GM23338 (cell line): ENCODE measurements at regions not wholly inside any gene's neighbourhood (a gene's known extent, or its start where the extent isn't known, plus 50 kb on each side); places are given as distances from the start of the nearest gene placed in this dataset.

Experiments used
- ATAC-seq: fragments of 200-7000 bp; cut with Tn5 transposase; 3 replicates; pipeline ENCODE4 v1.9.1; 2020
- DNase-seq: peaks from one replicate; pipeline ENCODE4 v3.0.0-alpha.2; 2015; ENCODE audit warnings: low spot score
- H2AFZ ChIP-seq: fragments of 200-600 bp; sonication (generic); 2 replicates; pipeline ENCODE4 v1.8.0; 2016; ENCODE audit warnings: antibody characterized with exemption, mild to moderate bottlenecking, moderate library complexity
- H3F3A ChIP-seq: fragments of 200-600 bp; sonication (generic); replicated peaks from 2 replicates; pipeline ENCODE4 v1.8.0; 2017; ENCODE audit warnings: antibody characterized with exemption, mixed run types, low read depth
- H3K27ac ChIP-seq: fragments of 200-600 bp; sonication (generic); 2 replicates; pipeline ENCODE4 v1.6.1; 2016; ENCODE audit warnings: low read depth
- H3K27me3 ChIP-seq: fragments of 200-600 bp; sonication (generic); 2 replicates; pipeline ENCODE4 v1.8.0; 2016; ENCODE audit warnings: mild to moderate bottlenecking, mixed run types, moderate library complexity; ENCODE audit not compliant: insufficient read depth
- H3K36me3 ChIP-seq: fragments of 200-600 bp; sonication (generic); 2 replicates; pipeline ENCODE4 v1.8.0; 2016; ENCODE audit warnings: mild to moderate bottlenecking; ENCODE audit not compliant: insufficient read depth
- H3K4me1 ChIP-seq: fragments of 200-600 bp; sonication (generic); 2 replicates; pipeline ENCODE4 v1.8.0; 2016; ENCODE audit warnings: mild to moderate bottlenecking, moderate library complexity; ENCODE audit not compliant: insufficient read depth
- H3K4me2 ChIP-seq: fragments of 200-600 bp; sonication (generic); 2 replicates; pipeline ENCODE4 v1.7.1; 2017; ENCODE audit warnings: mixed run types
- H3K4me3 ChIP-seq: fragments of 200-600 bp; sonication (generic); 2 replicates; pipeline ENCODE4 v1.6.1; 2016; ENCODE audit warnings: mixed run types
- H3K79me2 ChIP-seq: fragments of 200-600 bp; sonication (generic); replicated peaks from 2 replicates; pipeline ENCODE4 v1.8.0; 2017; ENCODE audit warnings: mild to moderate bottlenecking; ENCODE audit not compliant: insufficient read depth
- H3K9me2 ChIP-seq: fragments of 200-600 bp; sonication (generic); 2 replicates; pipeline ENCODE4 v1.8.0; 2017; ENCODE audit not compliant: insufficient read depth
- H4K20me1 ChIP-seq: fragments of 200-600 bp; sonication (generic); replicated peaks from 2 replicates; pipeline ENCODE4 v1.8.0; 2017; ENCODE audit warnings: mild to moderate bottlenecking; ENCODE audit not compliant: insufficient read depth
- H3K27ac Mint-ChIP-seq: 2 replicates; pipeline ENCODE4 v1.8.0; 2020; ENCODE audit warnings: inconsistent platforms, mild to moderate bottlenecking, moderate library complexity, mixed read lengths
- H3K27me3 Mint-ChIP-seq: 3 replicates; pipeline ENCODE4 v1.8.0; 2022; ENCODE audit warnings: low read depth, mild to moderate bottlenecking, moderate library complexity, mixed read lengths, inconsistent platforms; ENCODE audit not compliant: insufficient read depth, poor library complexity
- H3K36me3 Mint-ChIP-seq: 3 replicates; pipeline ENCODE4 v1.8.0; 2021; ENCODE audit warnings: low read depth, mild to moderate bottlenecking, inconsistent platforms, moderate library complexity, mixed read lengths
- H3K4me1 Mint-ChIP-seq: 3 replicates; pipeline ENCODE4 v1.8.0; 2020; ENCODE audit warnings: mild to moderate bottlenecking, inconsistent platforms, mixed read lengths
- H3K4me3 Mint-ChIP-seq: 3 replicates; pipeline ENCODE4 v1.8.0; 2021; ENCODE audit warnings: moderate library complexity, mild to moderate bottlenecking, inconsistent platforms, mixed read lengths
- H3K9me3 Mint-ChIP-seq: 3 replicates; pipeline ENCODE4 v1.8.0; 2020; ENCODE audit warnings: moderate library complexity, mild to moderate bottlenecking, inconsistent platforms, mixed read lengths
- CREB1 ChIP-seq: fragments of 250-450 bp; sonication (Bioruptor Pico); IDR thresholded peaks from 2 replicates; pipeline ENCODE4 v1.5.0; 2020; ENCODE audit warnings: low read depth, mild to moderate bottlenecking, moderate library complexity
- ETS1 ChIP-seq: IDR thresholded peaks from 2 replicates; pipeline ENCODE4 v1.6.1; 2016; ENCODE audit warnings: antibody characterized with exemption
- EZH2 ChIP-seq: fragments of 200-600 bp; sonication (generic); IDR thresholded peaks from one replicate; pipeline ENCODE4 v1.8.0; 2017; ENCODE audit warnings: antibody characterized with exemption, mild to moderate bottlenecking, low read depth; ENCODE audit not compliant: unreplicated experiment
- JUNB ChIP-seq: IDR thresholded peaks from one replicate; pipeline ENCODE4 v1.6.1; 2016; ENCODE audit warnings: antibody characterized with exemption; ENCODE audit not compliant: unreplicated experiment
- NANOG ChIP-seq: IDR thresholded peaks from 2 replicates; pipeline ENCODE4 v1.6.1; 2016; ENCODE audit warnings: antibody characterized with exemption, borderline replicate concordance
- POLR2AphosphoS5 ChIP-seq: IDR thresholded peaks from 2 replicates; pipeline ENCODE4 v1.6.1; 2016; ENCODE audit warnings: antibody characterized with exemption, low read depth
- REST ChIP-seq: IDR thresholded peaks from one replicate; pipeline ENCODE4 v1.6.1; 2018; ENCODE audit warnings: antibody characterized with exemption; ENCODE audit not compliant: unreplicated experiment
- STAT1 ChIP-seq: IDR thresholded peaks from one replicate; pipeline ENCODE4 v1.6.1; 2016; ENCODE audit warnings: antibody characterized with exemption; ENCODE audit not compliant: unreplicated experiment
- ZNF114 ChIP-seq: fragments of 250-450 bp; sonication (Bioruptor Pico); IDR thresholded peaks from 2 replicates; pipeline ENCODE4 v1.5.0; 2020; ENCODE audit warnings: mild to moderate bottlenecking, moderate library complexity
- ZNF331 ChIP-seq: fragments of 250-450 bp; sonication (Bioruptor Pico); IDR thresholded peaks from 2 replicates; pipeline ENCODE4 v1.5.0; 2020; ENCODE audit warnings: low read depth, mild to moderate bottlenecking, moderate library complexity
- ZNF462 ChIP-seq: fragments of 250-450 bp; sonication (Bioruptor Pico); IDR thresholded peaks from 2 replicates; pipeline ENCODE4 v1.5.0; 2020; ENCODE audit warnings: mild to moderate bottlenecking, moderate library complexity

GRCh38 chr2:241952816-241953215 is 83.3 kb downstream of the RTP5 start:
- Histone ChIP-seq H3K4me2 (no peak overlapping the region), H3K27ac (no peak overlapping the region), H3K27me3 (peaks cover 9% of the 10 kb centered on the region; the same call in 1 of the 2 replicates), H3K4me1 (0 out of 2 replicates have a peak, but pooled peaks cover 6% of the 10 kb centered on the region), H2AFZ (no peak overlapping the region), H3F3A (peaks cover 3% of the 10 kb centered on the region; the same call in 1 of the 2 replicates), H3K36me3 (no peaks in the 10 kb centered on the region), H3K79me2 (no peaks in the 10 kb centered on the region), H3K9me2 (no peaks in the 10 kb centered on the region), H4K20me1 (no peaks in the 10 kb centered on the region; the same call in 1 of the 2 replicates), H3K4me3 (no peak overlapping the region)
- DNase-seq: no peak
- Mint-ChIP-seq H3K4me1 (peaks cover 4% of the 10 kb centered on the region), H3K27ac (no peak overlapping the region), H3K36me3 (no peaks in the 10 kb centered on the region), H3K27me3 (peaks cover 17% of the 10 kb centered on the region), H3K4me3 (no peak overlapping the region), H3K9me3 (no peaks in the 10 kb centered on the region; the same call in 2 of the 3 replicates)
- TF ChIP-seq NANOG (no peak), STAT1 (no peak), POLR2AphosphoS5 (no peak), ZNF114 (CRISPR knock-in tag) (no peak), ZNF462 (CRISPR knock-in tag) (no peak), JUNB (no peak), EZH2 (no peak), ZNF331 (no peak), ETS1 (no peak), CREB1 (CRISPR knock-in tag) (no peak), REST (no peak)
- ATAC-seq: no peak
